Colon (tissue), 2 donors: ENCODE measurements at regions not wholly inside any gene's neighbourhood (a gene's known extent, or its start where the extent isn't known, plus 50 kb on each side); places are given as distances from the start of the nearest gene placed in this dataset.

Experiments
- FAIRE-seq: peaks from 2 replicates; lab custom pipeline; 2012; peaks lifted over from hg19 to GRCh38; lab: Jason Lieb, UNC
- donor health status: control.
- donor health status: control.

GRCh38 chr4:147313108-147313507 is 167.8 kb upstream of the EDNRA start:
- FAIRE-seq: no peak

GRCh38 chr4:147318586-147318985 is 162.3 kb upstream of the EDNRA start:
- no peak for FAIRE-seq

- FAIRE-seq: no peak
Observed at GRCh38 chr4:147325571-147325981, 155.3 kb upstream of the EDNRA start.

GRCh38 chr4:147326591-147326990 is 154.3 kb upstream of the EDNRA start:
- no peak for FAIRE-seq

- FAIRE-seq: no peak
Observed at GRCh38 chr4:147327322-147327721, 153.6 kb upstream of the EDNRA start.

- FAIRE-seq: no peak
Observed at GRCh38 chr4:147328189-147328588, 152.7 kb upstream of the EDNRA start.

- no peak for FAIRE-seq
Observed at GRCh38 chr4:147328756-147329446, 152.0 kb upstream of the EDNRA start.

- no peak for FAIRE-seq
Observed at GRCh38 chr4:147332091-147332490, 148.8 kb upstream of the EDNRA start.

GRCh38 chr4:147334478-147334877 is 146.4 kb upstream of the EDNRA start:
- peak; percentile 83 for FAIRE-seq

GRCh38 chr4:147335183-147335582 is 145.7 kb upstream of the EDNRA start:
- no peak for FAIRE-seq

GRCh38 chr4:147336252-147336651 is 144.6 kb upstream of the EDNRA start:
- no peak for FAIRE-seq

- FAIRE-seq: no peak
Observed at GRCh38 chr4:147339100-147339499, 141.8 kb upstream of the EDNRA start.

GRCh38 chr4:147340111-147340510 is 140.8 kb upstream of the EDNRA start:
- FAIRE-seq: no peak

- FAIRE-seq: no peak
Observed at GRCh38 chr4:147340591-147341120, 140.2 kb upstream of the EDNRA start.

GRCh38 chr4:147343692-147344091 is 137.2 kb upstream of the EDNRA start:
- FAIRE-seq: no peak

GRCh38 chr4:147345662-147346061 is 135.2 kb upstream of the EDNRA start:
- no peak for FAIRE-seq

- no peak for FAIRE-seq
Observed at GRCh38 chr4:147347217-147347616, 133.7 kb upstream of the EDNRA start.

GRCh38 chr4:147349193-147349592 is 131.7 kb upstream of the EDNRA start:
- no peak for FAIRE-seq

- FAIRE-seq: peak; percentile 78
Observed at GRCh38 chr4:147351083-147351787, 129.7 kb upstream of the EDNRA start.

GRCh38 chr4:147354237-147354636 is 126.7 kb upstream of the EDNRA start:
- FAIRE-seq: no peak

- no peak for FAIRE-seq
Observed at GRCh38 chr4:147355032-147355656, 125.8 kb upstream of the EDNRA start.

GRCh38 chr4:147355847-147356246 is 125.0 kb upstream of the EDNRA start:
- no peak for FAIRE-seq

- no peak for FAIRE-seq
Observed at GRCh38 chr4:147360301-147360700, 120.6 kb upstream of the EDNRA start.
